Fibroblast of skin of right quadriceps (primary cell): ENCODE measurements at regions not wholly inside any gene's neighbourhood (a gene's known extent, or its start where the extent isn't known, plus 50 kb on each side); places are given as distances from the start of the nearest gene placed in this dataset.
A peak's percentile ranks its signal among the peaks of the same experiment; 100 is the strongest.
"Not testable (repeated sequence)": the region's sequence is repeated elsewhere in the genome, so short reads cannot be mapped to it uniquely, and the experiment has no call there.

Source experiments
- DNase-seq: peaks from one replicate; pipeline ENCODE4 v3.0.0-alpha.2; 2013

DNA sequence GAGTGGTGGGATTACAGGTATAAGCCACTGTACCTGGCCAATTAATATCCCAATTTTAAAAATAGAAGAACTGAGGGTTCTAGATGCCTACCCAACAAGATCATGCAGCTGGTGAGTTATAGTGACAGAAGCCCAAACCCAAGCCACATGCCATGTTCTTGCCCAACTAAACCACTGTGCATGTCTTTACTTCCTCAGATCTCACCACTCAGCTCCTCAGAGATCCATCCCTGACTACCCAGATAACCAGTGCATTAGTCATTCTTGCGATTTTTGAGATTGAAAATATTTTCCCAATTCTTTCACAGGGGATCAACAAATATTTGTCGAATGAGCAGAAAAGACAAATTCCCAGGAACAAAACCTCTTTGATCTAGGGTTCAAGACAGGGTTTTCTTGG, 303.1 kb downstream of the CBLN1 start:
- no peak for DNase-seq

DNA sequence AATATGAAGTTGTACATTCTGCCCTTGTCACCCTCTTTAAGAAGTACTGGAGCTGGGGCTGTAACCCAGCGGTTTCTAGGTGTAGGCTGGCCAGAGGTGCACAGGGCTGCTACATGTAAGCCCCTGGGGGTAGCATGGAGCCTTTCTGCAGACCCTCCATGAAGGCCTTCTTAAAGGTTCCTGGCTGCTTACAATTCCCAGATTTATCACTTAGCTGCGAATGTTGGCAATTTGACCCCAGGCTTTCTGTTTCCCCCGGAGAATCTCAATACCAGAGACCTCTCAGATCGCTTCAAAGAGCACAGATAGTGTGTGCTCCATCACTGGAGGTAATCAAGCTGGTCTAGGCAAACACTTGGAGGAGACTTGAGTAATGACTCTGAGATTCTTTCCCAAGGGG, 309.4 kb downstream of the CBLN1 start:
- DNase-seq: no peak

DNA sequence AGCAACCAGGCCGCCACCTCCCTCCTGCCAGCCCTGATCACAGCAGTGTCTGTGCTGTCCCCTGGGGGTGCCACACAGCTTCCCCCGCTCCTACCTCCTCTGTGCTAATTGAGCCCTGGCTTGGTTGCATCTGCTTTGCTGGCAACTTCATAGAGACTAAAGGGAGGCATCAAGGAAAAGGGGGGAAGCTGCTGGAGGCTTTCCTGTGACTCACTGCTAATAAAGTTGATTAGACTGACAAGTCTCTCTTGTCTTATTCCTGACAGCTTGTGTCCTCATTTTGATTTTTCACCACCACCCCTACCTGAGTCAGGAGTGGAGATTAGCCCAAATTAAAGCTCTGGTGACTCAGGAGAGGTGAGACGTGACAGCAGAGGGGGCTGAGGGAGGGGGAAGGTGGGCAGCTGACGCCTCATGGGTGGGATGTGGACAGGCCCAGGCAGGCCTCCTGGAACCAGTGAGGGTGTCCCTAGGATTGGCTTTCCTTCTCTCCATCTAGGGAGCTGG, 310.0 kb downstream of the CBLN1 start:
- DNase-seq: peak; percentile 48

DNA sequence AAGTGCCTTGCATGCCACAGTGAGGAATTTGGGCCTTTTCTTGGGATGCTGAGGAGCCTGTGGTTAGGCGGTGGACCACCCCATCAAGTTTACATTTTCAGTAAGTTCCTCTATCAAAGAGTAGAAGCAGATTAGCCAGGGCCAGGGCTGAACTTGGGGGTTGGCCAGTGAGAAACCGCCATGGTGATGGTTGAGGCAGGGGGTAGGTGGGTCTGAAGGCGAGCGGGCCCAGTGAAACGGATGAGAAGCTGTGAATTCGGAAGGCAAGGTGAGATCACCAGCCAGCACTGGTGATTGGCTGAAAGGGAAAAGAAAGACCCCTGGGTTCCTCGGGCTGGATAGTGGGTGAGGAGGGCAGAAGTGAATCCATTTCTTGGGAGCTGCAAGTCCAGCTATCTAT, 311.4 kb downstream of the CBLN1 start:
- no peak for DNase-seq

DNA sequence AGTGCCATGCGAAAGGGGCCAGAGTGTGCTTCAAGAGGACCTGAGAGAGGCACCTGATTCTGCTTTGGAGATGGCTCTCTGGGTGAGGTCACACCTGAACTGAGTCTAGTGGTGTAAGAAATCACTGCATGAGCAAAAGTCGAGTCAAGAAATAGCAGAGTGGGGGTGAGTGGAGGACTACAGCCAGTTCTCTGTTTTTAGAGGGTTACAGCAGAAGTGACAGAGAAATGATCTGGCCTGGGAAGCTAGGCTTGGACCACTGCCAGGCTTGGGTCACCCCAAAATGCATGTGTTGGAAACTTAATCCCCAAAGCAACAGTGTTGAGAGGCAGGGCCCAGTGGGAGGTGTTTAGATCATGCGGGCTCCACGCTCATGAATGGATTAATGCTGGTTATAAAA, 312.0 kb downstream of the CBLN1 start:
- DNase-seq: no peak

DNA sequence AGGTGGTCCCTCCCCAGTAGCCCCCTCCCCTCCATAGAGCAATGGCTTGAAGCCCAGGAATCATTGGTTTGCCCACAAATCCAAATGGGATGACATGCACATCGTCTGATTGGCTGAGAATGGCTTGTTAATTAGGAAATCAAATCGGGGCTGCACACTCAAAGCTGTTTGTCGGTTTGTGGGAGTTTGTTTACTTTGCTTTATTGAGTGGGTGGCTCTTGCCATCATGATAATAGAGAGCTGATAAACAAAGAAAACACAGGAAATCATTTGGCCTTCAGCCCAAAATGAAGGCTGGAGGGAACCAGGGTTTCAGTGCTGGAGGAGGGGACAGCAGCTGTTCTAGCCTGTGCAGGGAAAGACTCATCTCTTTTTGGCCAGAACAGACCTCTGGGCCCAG, 316.3 kb downstream of the CBLN1 start:
- peak; percentile 70 for DNase-seq

DNA sequence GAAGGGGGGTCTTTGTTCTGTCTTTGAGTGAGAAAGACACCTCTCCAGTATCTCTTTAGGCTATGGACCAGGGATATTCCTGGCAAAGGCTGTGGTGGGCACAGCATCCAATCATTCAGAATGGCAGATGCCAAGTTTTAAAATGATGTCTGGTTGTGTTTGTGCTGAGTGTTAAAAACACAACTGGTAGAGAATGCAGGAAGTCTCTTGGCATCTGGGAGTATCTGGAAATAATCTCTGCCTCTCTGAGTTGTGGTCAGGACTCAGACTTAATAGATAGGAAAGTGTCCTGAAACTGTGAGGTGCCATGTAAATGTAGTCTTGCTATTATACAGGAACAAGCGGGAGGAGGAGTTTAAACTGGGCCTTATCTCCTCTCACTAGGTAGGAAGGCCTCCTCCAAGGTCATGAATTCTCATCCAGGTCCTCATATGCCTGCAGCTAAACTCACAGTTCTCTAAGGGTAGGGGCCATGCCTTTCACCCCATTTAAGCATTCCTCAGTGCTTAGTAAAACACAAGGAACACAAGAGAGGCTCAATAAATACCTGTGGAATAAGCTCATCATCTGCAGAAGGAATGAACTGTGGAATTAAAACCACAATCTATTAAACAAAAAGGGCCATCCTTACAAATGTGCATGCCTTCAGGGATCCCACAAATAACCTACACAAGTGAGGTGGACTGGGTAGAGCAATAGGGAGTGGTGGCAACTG, 317.6 kb downstream of the CBLN1 start:
- peak; percentile 94 for DNase-seq

DNA sequence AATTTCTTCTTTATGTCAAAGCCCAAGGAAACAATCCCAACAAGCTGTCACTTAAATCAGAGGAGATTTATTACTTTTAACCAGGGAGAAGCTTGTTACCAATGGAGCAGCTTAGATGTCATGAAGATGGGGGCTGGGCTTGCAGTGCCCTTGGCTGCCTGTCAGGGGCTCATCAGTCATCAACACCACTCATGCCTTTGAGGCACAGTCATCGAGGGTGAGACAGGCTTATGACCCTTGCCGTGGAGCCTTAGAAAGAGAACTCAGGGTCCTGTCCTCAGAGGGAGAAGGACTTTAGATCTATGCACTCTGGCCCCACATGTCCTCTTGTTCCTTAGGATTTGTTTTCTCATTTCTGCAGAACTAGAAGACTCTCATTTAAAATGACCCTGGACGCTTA, 318.3 kb downstream of the CBLN1 start:
- peak; percentile 78 for DNase-seq

DNA sequence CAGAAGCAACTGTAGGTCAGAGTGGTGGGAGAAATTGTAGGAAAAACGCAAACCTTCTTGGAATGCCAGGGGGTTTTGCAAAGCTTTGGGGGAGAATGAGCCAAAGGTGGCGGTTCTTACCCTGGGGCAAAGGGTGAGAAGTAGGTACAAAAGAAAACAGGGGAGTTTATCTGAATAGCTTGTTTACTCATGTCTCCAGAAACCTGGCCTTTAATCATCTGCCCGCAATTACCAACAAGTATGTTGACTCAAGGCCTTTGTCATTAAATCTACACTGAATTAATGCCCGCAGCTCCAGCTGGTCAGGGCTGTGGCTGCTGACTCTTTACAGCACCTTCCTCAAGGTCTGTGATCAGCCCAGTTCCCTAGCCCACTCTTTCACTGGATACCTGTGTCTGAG, 320.1 kb downstream of the CBLN1 start:
- DNase-seq: no peak

DNA sequence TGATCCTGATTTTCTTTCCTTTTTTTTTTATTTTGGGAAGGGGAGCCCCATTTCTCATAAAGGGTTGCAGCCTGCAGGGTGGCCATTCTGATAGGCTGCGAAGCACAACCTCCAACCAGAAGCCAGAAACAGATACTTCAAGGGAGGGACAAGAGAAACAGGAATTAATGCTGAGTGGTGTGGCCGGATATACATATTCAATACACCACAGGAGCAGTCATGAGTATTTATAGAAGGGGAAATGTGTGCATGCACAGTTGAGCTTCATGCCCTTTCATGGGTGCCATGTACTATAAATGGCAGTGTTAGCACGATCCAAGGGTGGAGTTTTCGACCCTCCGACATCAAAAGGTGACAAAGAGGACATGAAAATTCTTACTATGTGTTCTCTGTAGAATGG, 320.8 kb downstream of the CBLN1 start:
- no peak for DNase-seq

DNA sequence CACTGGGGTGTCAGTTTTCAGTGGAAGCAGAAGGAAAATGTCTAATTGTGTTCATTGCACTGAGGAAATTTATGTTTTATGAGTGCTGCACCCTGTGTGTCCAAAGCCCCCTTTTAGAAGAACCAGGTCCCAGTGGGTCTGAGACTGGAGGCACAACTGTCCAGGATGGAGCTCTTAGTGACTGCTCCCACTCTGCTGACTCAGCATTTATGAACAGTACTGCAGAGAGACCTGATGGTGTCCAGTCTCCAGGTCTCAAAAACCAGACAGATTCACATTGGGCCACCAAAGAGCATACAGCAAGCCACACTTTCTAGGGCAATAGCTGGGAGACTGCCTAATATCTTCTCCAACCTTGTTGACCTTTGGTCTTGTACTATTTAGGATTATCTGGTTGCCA, 321.9 kb downstream of the CBLN1 start:
- no peak for DNase-seq

DNA sequence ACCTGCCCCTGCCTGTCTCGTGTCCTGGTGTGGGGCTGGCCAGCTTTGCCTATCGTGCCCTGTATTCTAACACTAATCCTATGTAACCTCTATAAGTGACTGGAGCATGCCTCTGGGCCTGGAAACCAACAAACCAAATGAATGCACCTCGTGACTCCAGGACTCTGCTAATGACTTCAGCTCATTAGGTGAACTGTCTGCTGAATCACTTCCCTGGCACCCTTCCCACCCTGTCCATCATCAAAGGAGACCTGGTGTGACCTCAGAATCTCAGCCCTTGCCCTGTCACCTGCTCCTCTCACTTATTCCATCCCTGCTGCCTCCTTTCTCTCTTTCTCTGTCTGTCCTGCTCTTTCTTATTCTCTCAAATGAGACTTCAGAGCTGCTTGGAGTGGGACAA, 322.4 kb downstream of the CBLN1 start:
- no peak for DNase-seq

DNA sequence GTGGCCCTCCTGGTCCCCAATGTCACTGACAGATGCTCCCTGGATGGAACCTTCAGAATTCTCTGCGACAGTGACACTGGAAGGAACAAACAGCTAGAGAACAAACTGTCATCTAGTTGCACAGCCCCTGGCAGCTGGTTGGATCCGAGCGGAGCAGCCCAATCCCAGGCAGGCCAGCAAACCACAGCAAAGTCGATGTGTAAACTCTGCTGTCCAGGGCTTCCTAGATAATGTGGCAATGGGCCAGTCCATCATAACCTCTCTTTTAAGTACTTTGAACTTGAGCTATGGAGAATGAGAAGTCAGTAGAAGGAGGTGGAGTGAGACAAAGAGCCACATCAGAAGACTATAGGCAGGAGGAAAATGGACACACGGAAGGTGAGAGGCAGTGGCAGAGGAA, 323.0 kb downstream of the CBLN1 start:
- DNase-seq: no peak

DNA sequence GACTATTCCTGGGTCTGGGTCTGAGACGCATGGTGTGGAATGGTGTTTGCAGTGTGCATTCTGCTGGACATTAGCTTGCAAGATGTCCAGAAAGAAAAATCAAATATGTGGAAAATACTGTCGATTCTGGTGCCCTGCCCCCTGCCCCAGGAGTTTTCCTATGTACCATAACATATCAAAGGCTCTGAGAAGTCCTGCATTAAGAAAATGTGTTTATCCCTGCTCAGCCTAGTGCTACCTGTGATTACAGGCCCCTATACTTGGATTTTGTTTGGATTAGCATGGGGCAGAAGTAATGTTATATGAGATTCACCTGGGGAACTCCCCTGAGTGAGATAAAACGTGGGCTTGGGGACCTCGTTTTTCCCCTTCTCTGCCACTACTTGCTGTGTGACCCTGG, 325.0 kb downstream of the CBLN1 start:
- DNase-seq: no peak

DNA sequence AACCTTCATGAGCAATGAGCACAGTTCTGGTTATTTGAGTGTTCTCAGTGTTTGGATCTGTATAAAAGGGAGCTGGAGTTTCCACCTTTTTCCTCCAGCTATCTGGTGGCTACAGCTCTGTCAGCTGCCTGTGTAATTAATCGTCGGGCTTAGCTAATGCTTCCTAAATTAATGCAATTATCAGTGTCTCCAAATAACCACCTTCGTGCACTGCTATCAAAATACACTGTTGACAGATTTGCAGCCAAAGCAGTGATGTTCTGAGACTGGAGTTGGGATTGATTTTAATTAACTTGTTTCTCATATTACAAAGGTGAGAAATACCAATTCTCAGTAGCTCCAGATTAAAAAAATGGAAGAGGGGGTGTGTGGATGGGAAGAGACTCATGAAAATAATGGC, 325.8 kb downstream of the CBLN1 start:
- DNase-seq: no peak

DNA sequence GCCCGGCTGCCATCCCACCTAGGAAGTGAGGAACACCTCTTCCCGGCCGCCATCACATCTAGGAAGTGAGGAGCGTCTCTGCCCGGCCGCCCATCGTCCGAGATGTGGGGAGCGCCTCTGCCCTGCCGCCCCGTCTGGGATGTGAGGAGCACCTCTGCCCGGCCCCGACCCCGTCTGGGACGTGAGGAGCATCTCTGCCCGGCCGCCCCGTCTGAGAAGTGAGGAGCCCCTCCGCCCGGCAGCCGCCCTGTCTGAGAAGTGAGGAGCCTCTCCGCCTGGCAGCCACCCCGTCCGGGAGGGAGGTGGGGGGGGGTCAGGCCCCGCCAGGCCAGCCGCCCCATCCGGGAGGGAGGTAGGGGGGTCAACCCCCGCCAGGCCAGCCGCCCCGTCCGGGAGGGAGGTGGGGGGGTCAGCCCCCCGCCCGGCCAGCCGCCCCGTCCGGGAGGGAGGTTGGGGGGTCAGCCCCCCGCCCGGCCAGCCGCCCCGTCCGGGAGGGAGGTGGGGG, 330.0 kb downstream of the CBLN1 start:
- DNase-seq: not testable (repeated sequence)

DNA sequence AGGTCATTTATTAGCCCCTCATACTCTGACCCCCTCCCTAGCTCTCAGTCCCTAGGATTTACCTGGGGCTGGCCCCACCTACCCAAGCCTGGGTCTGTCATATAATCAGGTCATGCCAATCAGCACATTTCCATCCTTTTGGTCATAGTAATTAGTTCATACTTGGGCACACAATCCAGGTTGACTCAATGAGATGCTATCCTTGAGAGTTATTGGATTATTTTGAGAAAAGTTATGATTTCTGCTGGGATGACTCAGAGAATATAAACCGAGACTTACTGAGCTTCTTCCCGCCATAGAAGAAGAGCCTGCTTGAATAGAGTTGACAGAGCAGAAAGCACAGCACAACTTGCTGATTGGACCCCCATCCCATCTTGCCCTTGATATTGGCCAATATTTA, 331.5 kb downstream of the CBLN1 start:
- no peak for DNase-seq

DNA sequence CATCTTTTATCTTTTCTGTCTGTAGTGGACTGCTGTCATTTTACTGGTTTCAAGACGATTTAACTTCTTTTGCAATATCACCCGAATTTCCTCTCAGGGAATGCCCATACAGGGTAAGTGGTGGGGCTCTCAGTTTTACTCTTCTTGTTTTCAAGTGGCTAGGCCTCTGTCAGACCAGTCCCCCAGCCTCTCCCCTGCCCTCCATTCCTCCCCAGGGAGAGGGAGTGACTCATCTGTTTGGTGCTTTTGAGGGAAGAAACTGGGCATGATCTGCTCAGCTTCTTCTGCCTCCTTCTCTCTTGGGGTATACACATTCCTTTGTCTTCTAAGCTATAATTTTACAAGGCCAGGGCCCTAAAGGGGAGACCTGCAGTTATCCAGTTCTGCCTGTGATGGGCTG, 332.0 kb downstream of the CBLN1 start:
- peak; percentile 63 for DNase-seq

DNA sequence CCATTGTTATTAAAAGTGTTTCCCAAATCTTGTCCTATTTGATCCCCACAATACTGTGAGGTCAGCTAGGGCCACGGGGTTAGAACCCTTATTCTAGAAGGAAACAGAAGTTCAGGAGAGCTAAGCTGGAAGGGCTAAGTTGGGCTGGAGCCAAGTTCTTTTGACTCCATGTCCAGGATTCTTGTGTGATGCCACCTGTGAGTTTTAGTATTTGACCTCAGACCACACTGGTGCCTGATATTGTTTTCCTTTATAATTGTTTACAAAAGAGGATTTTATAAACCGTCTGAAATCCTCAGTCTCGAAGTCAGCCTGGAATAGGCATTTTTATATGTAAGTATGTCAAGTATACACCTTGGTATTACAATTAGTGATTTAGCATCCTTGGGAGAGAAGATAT, 332.7 kb downstream of the CBLN1 start:
- no peak for DNase-seq

DNA sequence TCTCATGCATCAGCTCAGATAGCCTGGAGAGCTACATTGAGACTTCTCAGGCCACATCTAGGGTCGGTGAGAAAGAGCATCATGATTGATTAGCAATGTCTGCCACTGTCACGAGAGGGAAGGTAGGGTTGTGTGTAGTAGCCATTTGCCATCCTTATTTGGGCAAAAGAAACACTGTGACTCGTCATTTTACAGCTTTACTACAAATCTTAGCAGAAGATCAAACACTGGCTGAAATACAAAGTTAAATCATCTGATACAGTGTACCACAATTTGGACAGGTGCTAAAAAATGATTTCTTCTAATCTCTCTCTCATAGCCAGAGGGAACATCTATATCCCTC, 334.3 kb downstream of the CBLN1 start:
- no peak for DNase-seq

DNA sequence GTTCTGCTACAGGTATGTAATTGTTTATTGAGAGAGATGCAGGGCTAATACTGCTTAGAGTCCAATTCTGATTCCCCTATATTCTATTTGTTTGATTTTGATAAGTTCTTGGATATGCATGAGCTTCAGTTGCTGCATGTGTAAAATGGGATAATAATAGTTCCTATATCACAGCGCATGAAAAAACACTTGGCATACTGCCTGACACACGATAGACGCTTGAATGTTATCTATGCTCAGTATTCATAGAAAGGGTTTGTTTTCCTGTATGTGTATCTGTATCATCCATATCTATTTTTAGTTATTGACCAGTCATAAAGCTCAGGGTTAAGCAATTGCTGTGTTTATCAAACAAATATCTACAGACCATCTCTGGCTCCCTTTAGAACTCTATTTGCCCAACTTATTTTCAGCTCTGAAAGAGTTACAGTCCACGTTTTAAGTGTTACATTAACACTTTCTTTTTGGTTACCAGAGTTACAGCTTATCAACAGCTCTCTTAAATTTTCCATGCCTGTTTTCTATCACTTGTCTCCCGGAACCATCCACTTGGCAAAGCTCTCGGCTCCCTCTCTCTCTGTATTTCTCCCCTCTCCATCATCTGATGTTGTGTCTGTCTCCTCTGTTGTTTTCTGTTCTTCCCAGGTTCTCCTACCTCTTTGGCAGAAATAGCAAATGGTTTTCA, 334.8 kb downstream of the CBLN1 start:
- no peak for DNase-seq

DNA sequence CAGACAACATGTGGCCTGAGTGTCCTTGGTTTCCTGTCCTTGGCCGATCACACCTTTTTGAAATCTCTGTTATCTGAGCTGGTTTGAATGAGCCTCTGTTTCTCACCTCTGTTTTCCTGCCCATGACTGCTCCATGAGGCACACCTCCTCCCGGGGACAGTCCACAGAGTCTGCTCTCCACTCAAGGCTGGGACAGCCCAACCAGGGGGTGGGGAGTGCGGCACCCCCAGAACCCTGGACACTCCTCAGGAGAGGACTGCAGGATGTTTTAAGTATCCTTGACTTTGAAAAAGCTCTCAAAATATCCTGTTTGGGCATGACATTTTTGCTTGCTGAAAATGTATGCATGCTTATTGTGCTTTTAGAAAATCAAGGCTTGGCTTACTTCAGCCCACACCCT, 333.0 kb upstream of the N4BP1 start:
- no peak for DNase-seq

DNA sequence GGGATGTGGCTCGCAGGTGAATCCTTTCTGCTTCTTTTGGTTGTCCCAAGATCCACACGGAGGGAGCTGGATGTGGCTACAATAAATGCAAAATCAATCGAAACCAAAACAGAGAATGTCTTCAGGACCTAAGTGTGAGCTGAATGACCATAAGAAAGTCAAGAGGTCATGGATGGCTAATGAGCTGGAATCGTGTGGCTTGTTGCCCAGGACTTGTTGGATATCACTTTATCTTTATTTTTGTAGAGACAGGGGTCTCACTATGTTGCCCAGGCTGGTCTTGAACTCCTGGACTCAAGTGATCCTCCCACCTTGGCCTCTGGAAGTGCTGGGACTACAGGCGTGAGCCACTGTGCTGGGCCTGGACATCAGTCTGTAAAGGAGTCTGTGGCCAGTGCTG, 326.8 kb upstream of the N4BP1 start:
- no peak for DNase-seq

DNA sequence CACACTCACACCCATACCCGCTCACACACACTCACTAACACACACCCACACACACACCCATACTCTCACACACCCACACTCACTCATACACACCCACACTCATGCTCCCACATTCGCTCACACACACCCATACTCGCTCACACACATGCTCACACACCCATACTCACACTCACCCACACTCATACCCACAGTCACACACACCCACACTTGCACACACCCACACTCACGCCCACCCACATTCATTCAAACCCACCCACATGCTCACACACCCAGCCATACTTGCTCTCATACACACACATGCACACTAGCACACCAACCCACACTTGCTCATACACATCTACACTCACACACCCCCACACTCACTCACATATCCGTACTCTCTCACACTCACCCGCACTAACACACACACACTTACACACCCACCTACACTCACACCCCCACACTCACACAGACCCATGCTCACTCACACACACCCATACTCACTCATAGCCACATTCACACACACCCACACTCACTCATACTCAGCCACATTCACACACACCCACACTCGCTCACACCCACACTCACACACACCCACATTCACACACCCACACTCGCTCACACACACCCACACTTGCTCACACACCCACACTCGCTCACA, 322.4 kb upstream of the N4BP1 start:
- no peak for DNase-seq
